SK-N-MC (cell line): ENCODE measurements at regions not wholly inside any gene's neighbourhood (a gene's known extent, or its start where the extent isn't known, plus 50 kb on each side); places are given as distances from the start of the nearest gene placed in this dataset.

ENCODE experiments used
- DNase-seq: peaks from one replicate; pipeline ENCODE4 v3.0.0-alpha.2; 2011; ENCODE audit warnings: low read depth, low spot score
- H3K27ac ChIP-seq: fragments of 200-600 bp; sonication (generic); 2 replicates; pipeline ENCODE4 v1.5.1; 2016; ENCODE audit warnings: mixed run types
- H3K36me3 ChIP-seq: fragments of 200-600 bp; sonication (generic); 2 replicates; pipeline ENCODE4 v1.6.1; 2017; ENCODE audit warnings: antibody characterized with exemption, low read length, mixed read lengths; ENCODE audit not compliant: insufficient read depth
- H3K4me3 ChIP-seq: fragments of 200-600 bp; sonication (generic); 2 replicates; pipeline ENCODE4 v1.5.1; 2016
- H3K9ac ChIP-seq: fragments of 200-600 bp; sonication (generic); 2 replicates; pipeline ENCODE4 v1.8.0; 2017; ENCODE audit warnings: mixed run types, mixed read lengths; ENCODE audit not compliant: insufficient read length
- H3K9me3 ChIP-seq: fragments of 200-600 bp; sonication (generic); 2 replicates; pipeline ENCODE4 v1.6.1; 2017; ENCODE audit warnings: low read depth, mild to moderate bottlenecking, antibody characterized with exemption, low read length, moderate library complexity, mixed read lengths
- EZH2 ChIP-seq: fragments of 200-600 bp; sonication (generic); IDR thresholded peaks from one replicate; pipeline ENCODE4 v1.6.1; 2017; ENCODE audit warnings: antibody characterized with exemption
- FOXP2 ChIP-seq: optimal IDR thresholded peaks from 2 replicates; pipeline ENCODE3; 2011; ENCODE audit warnings: mild to moderate bottlenecking, moderate library complexity; ENCODE audit not compliant: insufficient read depth; ENCODE audit errors: extremely low read length, control extremely low read depth
- POLR2AphosphoS5 ChIP-seq: IDR thresholded peaks from 2 replicates; pipeline ENCODE4 v1.6.1; 2012; ENCODE audit warnings: mild to moderate bottlenecking, low read depth, low read length, borderline replicate concordance

DNA sequence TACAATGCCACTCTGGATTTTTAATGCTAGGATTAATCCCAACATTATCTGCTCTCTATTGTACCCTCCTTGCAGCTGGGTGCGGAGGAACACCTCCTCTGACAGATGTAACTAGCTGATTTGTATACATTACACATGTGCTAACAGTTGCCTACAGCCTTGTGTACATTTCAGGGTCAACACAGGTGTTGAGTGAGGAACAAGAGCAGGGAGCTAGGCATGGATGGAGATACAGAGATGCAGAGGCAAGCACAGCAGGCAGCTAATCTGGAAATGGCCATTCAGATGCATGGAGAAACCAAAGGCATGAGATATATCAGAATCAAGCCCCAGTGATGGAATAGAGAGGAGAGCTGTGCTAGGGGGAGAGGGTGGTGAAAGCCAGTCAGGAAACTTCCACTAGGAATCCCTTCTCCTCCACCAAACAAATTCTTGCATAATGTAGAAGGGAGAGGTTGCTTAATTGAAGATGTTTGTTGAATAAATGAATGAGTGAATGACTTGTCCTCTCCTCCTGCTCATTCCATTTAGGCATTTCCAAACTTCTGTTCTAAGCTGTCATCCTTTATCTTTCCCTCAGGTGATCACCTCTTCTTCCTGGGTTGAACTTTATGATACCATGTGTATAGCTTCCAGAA is 313.2 kb downstream of the ATP23 start:
- H3K9ac ChIP-seq = no peak overlapping the region

GRCh38 chr12:58262796-58263195 is 321.4 kb downstream of the ATP23 start:
- H3K4me3 ChIP-seq = no peak overlapping the region
- H3K9ac ChIP-seq = no peak overlapping the region
- no peak overlapping the region for H3K27ac ChIP-seq
- no peaks in the 10 kb centered on the region for H3K9me3 ChIP-seq
- no peaks in the 10 kb centered on the region for H3K36me3 ChIP-seq
- DNase-seq = no peak
- TF ChIP-seq FOXP2 (no peak), POLR2AphosphoS5 (no peak), EZH2 (no peak)

More for the DNA sequence above, 313.2 kb downstream of the ATP23 start:
- H3K9me3 ChIP-seq = no peaks in the 10 kb centered on the region
- H3K4me3 ChIP-seq = no peak overlapping the region
- no peak overlapping the region for H3K27ac ChIP-seq
- DNase-seq = no peak
- TF ChIP-seq FOXP2 = no peak
- TF ChIP-seq EZH2 = no peak
- no peak for TF ChIP-seq POLR2AphosphoS5
- H3K36me3 ChIP-seq = no peaks in the 10 kb centered on the region

- no peak overlapping the region for H3K27ac ChIP-seq
- H3K9ac ChIP-seq = no peak overlapping the region
- H3K36me3 ChIP-seq = no peaks in the 10 kb centered on the region
- no peak for DNase-seq
- TF ChIP-seq EZH2 (no peak), POLR2AphosphoS5 (no peak), FOXP2 (no peak)
- H3K4me3 ChIP-seq = no peak overlapping the region
- H3K9me3 ChIP-seq = no peaks in the 10 kb centered on the region
These were observed 322.4 kb downstream of the ATP23 start for GRCh38 chr12:58263816-58264215.

DNA sequence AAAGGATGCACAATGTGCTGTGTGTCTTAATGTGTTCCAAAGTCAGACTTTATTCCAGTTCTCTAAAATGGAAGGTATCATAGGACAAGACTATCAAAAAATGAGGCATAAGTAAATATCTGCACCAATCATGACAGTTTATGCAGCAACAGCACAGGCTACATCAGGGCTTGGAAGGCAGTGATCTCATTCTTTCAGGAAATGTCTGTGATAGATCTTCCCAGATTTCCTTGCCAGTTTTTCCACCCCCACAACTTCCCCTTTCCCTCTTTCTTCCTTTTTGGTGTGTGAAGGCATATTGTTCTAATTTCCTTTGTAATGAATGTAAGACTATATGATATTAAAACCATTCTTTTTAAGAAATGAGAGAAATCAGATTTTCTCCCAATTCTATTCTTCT is 326.7 kb downstream of the ATP23 start:
- H3K9me3 ChIP-seq = no peaks in the 10 kb centered on the region
- H3K27ac ChIP-seq = no peak overlapping the region
- TF ChIP-seq EZH2 = no peak
- TF ChIP-seq FOXP2 = no peak
- no peak for TF ChIP-seq POLR2AphosphoS5
- H3K9ac ChIP-seq = no peak overlapping the region
- H3K4me3 ChIP-seq = no peak overlapping the region
- no peak for DNase-seq
- H3K36me3 ChIP-seq = no peaks in the 10 kb centered on the region

DNA sequence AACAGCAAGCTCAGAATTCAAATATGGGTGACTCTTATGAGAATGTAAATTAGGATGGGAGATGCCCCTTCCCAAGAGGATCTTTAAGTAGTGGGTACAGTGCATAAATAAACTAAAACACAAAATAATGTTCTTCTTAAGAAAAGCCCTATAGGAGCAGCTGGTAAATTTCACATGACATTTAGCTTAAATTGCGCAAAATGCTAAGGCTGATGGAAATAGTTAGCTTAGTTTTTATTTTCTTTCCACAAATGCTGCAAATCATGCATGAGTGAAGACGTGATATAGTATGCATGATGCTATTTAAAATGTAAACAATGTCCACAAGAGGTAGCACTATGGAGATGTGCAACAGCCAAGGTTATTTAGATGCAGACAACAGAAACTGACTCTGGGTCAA is 328.1 kb downstream of the ATP23 start:
- no peak for DNase-seq
- Histone ChIP-seq H3K9ac (no peak overlapping the region), H3K4me3 (no peak overlapping the region), H3K9me3 (no peaks in the 10 kb centered on the region), H3K27ac (no peak overlapping the region), H3K36me3 (no peaks in the 10 kb centered on the region)
- TF ChIP-seq FOXP2 = no peak
- TF ChIP-seq EZH2 = no peak
- no peak for TF ChIP-seq POLR2AphosphoS5

DNA sequence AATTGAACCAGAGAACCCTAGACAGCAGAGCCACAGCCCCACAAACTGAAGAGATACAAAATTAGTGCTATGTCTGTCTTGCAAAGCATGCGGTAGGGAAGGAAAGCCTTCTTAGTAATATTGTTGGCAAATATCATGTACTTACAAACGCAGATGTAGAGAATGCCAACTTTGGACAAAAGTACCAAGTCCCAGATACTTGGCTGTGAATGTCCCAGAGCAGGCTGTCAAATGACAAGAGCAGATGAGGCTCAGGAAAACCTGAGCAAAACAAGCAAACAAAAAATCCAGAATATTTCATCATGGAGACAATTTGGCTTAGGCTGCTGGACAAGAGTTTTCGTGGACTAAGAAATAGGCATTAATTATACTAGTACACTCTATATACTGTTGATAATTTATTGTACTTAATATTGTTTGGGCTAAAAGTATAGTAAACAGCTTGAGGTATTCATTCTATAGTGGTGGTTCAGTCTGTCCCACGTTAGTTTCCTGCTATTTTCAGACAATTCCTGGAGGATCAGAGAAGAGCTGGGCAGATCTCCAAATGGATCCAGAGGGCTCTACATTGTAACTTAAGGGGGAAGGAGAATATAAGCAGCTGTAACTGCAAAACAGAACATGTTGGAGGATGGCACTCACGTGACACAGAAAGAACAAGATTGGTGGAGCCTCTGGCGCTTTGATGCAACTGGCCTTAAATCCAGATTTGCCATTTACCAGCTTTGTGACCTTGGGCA is 329.8 kb downstream of the ATP23 start:
- Histone ChIP-seq H3K4me3 (no peak overlapping the region), H3K9me3 (no peaks in the 10 kb centered on the region), H3K36me3 (no peaks in the 10 kb centered on the region), H3K27ac (no peak overlapping the region), H3K9ac (no peak overlapping the region)
- TF ChIP-seq EZH2 = no peak
- no peak for TF ChIP-seq FOXP2
- TF ChIP-seq POLR2AphosphoS5 = no peak
- DNase-seq = no peak

DNA sequence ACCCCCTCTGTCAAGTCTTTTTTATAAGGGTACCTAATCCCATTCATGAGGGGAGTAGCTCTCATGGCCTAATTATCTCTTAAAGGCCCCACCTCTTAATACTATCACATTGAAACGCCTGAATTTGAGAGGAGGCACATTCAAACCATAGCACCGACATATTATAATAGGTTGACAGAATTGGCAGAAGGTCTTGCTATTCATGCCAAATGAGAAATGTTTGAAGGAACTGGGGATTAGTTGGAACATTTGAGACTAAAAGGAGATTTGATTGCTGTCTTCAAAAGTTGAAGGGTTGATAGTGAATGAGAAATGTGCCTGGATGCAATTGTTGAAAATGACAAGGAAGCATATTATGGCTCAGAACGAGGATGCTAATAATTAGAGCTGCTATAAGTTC is 331.1 kb downstream of the ATP23 start:
- no peak for DNase-seq
- Histone ChIP-seq H3K27ac (no peak overlapping the region), H3K4me3 (no peak overlapping the region), H3K36me3 (no peaks in the 10 kb centered on the region), H3K9ac (no peak overlapping the region), H3K9me3 (no peaks in the 10 kb centered on the region)
- TF ChIP-seq FOXP2 (no peak), POLR2AphosphoS5 (no peak), EZH2 (no peak)

DNA sequence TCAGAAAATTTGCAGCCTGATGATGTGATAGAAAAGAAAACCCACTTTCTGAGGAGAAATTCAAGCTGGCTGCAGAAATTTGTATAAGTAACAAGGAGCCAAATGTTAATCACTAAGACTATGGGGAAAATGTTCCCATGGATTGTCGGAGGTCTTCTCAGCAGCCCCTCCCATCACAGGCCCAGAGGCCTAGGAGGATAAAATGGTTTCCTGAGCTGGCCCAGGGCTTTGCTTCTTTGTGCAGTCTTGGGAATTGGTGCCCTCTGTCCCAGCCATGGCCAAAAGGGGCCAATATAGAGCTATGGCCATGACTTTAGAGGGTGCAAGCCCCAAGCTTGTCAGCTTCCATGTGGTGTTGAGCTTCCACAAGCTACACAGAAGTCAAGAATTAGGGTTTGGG is 335.9 kb downstream of the ATP23 start:
- Histone ChIP-seq H3K9me3 (no peaks in the 10 kb centered on the region), H3K36me3 (no peaks in the 10 kb centered on the region), H3K27ac (no peak overlapping the region), H3K9ac (no peak overlapping the region), H3K4me3 (no peak overlapping the region)
- no peak for DNase-seq
- TF ChIP-seq EZH2 (no peak), FOXP2 (no peak), POLR2AphosphoS5 (no peak)
